ENCODE measurements at regions not wholly inside any gene's neighbourhood (a gene's known extent, or its start where the extent isn't known, plus 50 kb on each side); places are given as distances from the start of the nearest gene placed in this dataset.

DNA sequence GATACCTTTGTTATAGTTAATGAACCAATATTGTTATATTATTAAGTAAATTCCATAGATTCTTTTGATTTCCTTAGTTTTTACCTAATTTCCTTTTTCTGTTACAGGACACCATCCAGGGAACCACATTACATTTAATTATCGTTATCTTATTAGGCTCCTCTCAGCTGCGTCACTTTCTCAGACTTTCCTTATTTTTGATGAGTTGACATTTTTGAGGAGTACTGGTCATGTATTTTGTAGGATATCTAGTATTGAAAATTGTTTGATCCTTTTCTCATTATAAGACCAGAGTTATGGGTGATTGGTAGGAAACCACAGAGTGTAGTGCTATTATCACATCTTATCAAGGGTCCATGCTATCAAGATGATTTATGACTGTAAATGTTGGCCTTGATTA lies 319.7 kb downstream of the NKX6-1 start (continued):
- TF ChIP-seq, protein P1, sequence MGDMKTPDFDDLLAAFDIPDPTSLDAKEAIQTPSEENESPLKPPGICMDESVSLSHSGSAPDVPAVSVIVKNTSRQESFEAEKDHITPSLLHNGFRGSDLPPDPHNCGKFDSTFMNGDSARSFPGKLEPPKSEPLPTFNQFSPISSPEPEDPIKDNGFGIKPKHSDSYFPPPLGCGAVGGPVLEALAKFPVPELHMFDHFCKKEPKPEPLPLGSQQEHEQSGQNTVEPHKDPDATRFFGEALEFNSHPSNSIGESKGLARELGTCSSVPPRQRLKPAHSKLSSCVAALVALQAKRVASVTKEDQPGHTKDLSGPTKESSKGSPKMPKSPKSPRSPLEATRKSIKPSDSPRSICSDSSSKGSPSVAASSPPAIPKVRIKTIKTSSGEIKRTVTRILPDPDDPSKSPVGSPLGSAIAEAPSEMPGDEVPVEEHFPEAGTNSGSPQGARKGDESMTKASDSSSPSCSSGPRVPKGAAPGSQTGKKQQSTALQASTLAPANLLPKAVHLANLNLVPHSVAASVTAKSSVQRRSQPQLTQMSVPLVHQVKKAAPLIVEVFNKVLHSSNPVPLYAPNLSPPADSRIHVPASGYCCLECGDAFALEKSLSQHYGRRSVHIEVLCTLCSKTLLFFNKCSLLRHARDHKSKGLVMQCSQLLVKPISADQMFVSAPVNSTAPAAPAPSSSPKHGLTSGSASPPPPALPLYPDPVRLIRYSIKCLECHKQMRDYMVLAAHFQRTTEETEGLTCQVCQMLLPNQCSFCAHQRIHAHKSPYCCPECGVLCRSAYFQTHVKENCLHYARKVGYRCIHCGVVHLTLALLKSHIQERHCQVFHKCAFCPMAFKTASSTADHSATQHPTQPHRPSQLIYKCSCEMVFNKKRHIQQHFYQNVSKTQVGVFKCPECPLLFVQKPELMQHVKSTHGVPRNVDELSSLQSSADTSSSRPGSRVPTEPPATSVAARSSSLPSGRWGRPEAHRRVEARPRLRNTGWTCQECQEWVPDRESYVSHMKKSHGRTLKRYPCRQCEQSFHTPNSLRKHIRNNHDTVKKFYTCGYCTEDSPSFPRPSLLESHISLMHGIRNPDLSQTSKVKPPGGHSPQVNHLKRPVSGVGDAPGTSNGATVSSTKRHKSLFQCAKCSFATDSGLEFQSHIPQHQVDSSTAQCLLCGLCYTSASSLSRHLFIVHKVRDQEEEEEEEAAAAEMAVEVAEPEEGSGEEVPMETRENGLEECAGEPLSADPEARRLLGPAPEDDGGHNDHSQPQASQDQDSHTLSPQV (IDR thresholded peaks at IDR 0.05): no peak
- TF ChIP-seq TCF3 (IDR thresholded peaks at IDR 0.05; ENCODE audit: borderline replicate concordance, insufficient read depth, low read depth, low read length) (no peak), YY1 (IDR thresholded peaks at IDR 0.05; ENCODE audit: low read depth, low read length) (no peak), SPI1 (IDR thresholded peaks at IDR 0.05; ENCODE audit: borderline replicate concordance, insufficient read depth, low read depth, low read length) (no peak), MXI1 (IDR thresholded peaks at IDR 0.05; ENCODE audit: low read depth, low read length) (no peak), SMARCA5 (IDR thresholded peaks at IDR 0.05) (no peak), RAD51 (IDR thresholded peaks at IDR 0.05) (no peak), CBFB (IDR thresholded peaks at IDR 0.05; ENCODE audit: low read depth) (no peak), ZSCAN29 (IDR thresholded peaks at IDR 0.05) (no peak)
- TF ChIP-seq, protein P2, sequence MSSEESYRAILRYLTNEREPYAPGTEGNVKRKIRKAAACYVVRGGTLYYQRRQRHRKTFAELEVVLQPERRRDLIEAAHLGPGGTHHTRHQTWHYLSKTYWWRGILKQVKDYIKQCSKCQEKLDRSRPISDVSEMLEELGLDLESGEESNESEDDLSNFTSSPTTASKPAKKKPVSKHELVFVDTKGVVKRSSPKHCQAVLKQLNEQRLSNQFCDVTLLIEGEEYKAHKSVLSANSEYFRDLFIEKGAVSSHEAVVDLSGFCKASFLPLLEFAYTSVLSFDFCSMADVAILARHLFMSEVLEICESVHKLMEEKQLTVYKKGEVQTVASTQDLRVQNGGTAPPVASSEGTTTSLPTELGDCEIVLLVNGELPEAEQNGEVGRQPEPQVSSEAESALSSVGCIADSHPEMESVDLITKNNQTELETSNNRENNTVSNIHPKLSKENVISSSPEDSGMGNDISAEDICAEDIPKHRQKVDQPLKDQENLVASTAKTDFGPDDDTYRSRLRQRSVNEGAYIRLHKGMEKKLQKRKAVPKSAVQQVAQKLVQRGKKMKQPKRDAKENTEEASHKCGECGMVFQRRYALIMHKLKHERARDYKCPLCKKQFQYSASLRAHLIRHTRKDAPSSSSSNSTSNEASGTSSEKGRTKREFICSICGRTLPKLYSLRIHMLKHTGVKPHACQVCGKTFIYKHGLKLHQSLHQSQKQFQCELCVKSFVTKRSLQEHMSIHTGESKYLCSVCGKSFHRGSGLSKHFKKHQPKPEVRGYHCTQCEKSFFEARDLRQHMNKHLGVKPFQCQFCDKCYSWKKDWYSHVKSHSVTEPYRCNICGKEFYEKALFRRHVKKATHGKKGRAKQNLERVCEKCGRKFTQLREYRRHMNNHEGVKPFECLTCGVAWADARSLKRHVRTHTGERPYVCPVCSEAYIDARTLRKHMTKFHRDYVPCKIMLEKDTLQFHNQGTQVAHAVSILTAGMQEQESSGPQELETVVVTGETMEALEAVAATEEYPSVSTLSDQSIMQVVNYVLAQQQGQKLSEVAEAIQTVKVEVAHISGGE (CRISPR knock-in tag; IDR thresholded peaks at IDR 0.05): no peak
- TF ChIP-seq, protein P3, sequence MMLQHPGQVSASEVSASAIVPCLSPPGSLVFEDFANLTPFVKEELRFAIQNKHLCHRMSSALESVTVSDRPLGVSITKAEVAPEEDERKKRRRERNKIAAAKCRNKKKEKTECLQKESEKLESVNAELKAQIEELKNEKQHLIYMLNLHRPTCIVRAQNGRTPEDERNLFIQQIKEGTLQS (IDR thresholded peaks at IDR 0.05; ENCODE audit: borderline replicate concordance, extremely low read depth, low read depth, low read length): no peak
- TF ChIP-seq, protein P4, sequence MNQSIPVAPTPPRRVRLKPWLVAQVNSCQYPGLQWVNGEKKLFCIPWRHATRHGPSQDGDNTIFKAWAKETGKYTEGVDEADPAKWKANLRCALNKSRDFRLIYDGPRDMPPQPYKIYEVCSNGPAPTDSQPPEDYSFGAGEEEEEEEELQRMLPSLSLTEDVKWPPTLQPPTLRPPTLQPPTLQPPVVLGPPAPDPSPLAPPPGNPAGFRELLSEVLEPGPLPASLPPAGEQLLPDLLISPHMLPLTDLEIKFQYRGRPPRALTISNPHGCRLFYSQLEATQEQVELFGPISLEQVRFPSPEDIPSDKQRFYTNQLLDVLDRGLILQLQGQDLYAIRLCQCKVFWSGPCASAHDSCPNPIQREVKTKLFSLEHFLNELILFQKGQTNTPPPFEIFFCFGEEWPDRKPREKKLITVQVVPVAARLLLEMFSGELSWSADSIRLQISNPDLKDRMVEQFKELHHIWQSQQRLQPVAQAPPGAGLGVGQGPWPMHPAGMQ (IDR thresholded peaks at IDR 0.05; ENCODE audit: borderline replicate concordance): no peak
- TF ChIP-seq, protein P5, sequence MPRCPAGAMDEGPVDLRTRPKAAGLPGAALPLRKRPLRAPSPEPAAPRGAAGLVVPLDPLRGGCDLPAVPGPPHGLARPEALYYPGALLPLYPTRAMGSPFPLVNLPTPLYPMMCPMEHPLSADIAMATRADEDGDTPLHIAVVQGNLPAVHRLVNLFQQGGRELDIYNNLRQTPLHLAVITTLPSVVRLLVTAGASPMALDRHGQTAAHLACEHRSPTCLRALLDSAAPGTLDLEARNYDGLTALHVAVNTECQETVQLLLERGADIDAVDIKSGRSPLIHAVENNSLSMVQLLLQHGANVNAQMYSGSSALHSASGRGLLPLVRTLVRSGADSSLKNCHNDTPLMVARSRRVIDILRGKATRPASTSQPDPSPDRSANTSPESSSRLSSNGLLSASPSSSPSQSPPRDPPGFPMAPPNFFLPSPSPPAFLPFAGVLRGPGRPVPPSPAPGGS (IDR thresholded peaks at IDR 0.05; ENCODE audit: borderline replicate concordance, insufficient read depth, low read depth, low read length, poor library complexity, severe bottlenecking): no peak
- TF ChIP-seq, protein P6, sequence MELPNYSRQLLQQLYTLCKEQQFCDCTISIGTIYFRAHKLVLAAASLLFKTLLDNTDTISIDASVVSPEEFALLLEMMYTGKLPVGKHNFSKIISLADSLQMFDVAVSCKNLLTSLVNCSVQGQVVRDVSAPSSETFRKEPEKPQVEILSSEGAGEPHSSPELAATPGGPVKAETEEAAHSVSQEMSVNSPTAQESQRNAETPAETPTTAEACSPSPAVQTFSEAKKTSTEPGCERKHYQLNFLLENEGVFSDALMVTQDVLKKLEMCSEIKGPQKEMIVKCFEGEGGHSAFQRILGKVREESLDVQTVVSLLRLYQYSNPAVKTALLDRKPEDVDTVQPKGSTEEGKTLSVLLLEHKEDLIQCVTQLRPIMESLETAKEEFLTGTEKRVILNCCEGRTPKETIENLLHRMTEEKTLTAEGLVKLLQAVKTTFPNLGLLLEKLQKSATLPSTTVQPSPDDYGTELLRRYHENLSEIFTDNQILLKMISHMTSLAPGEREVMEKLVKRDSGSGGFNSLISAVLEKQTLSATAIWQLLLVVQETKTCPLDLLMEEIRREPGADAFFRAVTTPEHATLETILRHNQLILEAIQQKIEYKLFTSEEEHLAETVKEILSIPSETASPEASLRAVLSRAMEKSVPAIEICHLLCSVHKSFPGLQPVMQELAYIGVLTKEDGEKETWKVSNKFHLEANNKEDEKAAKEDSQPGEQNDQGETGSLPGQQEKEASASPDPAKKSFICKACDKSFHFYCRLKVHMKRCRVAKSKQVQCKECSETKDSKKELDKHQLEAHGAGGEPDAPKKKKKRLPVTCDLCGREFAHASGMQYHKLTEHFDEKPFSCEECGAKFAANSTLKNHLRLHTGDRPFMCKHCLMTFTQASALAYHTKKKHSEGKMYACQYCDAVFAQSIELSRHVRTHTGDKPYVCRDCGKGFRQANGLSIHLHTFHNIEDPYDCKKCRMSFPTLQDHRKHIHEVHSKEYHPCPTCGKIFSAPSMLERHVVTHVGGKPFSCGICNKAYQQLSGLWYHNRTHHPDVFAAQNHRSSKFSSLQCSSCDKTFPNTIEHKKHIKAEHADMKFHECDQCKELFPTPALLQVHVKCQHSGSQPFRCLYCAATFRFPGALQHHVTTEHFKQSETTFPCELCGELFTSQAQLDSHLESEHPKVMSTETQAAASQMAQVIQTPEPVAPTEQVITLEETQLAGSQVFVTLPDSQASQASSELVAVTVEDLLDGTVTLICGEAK (IDR thresholded peaks at IDR 0.05; ENCODE audit: borderline replicate concordance): no peak
